Testis (tissue), 2 donors: ENCODE measurements at regions not wholly inside any gene's neighbourhood (a gene's known extent, or its start where the extent isn't known, plus 50 kb on each side); places are given as distances from the start of the nearest gene placed in this dataset.
A peak's percentile ranks its signal among the peaks of the same experiment; 100 is the strongest.

Source experiments
- DNase-seq: peaks from one replicate; pipeline ENCODE4 v3.0.0-alpha.2; 2019
- H3K27ac ChIP-seq, 2 donors: fragments of 200-600 bp; sonication (generic); one replicate each; pipeline ENCODE4 v1.5.1; 2019
- H3K27me3 ChIP-seq: fragments of 200-600 bp; sonication (generic); one replicate; pipeline ENCODE4 v1.5.1; 2019
- H3K36me3 ChIP-seq: fragments of 200-600 bp; sonication (generic); one replicate; pipeline ENCODE4 v1.5.1; 2017; ENCODE audit warnings: low read depth; ENCODE audit errors: missing control alignments
- H3K4me1 ChIP-seq: fragments of 200-600 bp; sonication (generic); one replicate; pipeline ENCODE4 v1.5.1; 2019
- H3K4me3 ChIP-seq, 2 donors: fragments of 200-600 bp; sonication (generic); one replicate each; pipeline ENCODE4 v1.5.1; 2017 to 2019
- H3K9me3 ChIP-seq: fragments of 200-600 bp; sonication (generic); one replicate; pipeline ENCODE4 v1.5.1; 2017
- POLR2A ChIP-seq: fragments of 450-650 bp; IDR thresholded peaks from one replicate; pipeline ENCODE4 v1.6.1; 2017; ENCODE audit warnings: antibody characterized with exemption, mild to moderate bottlenecking, moderate library complexity
- WGBS, 2 donors: methylation state at CpG; one replicate each; pipeline ENCODE4 v1.1.5; 2018; 5-methylcytosine and 5-hydroxymethylcytosine counted together
- intact Hi-C: fragments of 100-400 bp; cut with DNase I; formaldehyde crosslinking; loops from one replicate; pipeline ENCODE4 v1.15.1; 2023; ENCODE audit warnings: low total_unique reads
- TF ChIP-seq, protein P1 (sequence below), 3 experiments: fragments of 450-650 bp in 2 of 3; fragments of 200-600 bp in 1 of 3; sonication (generic) in 1 of 3; IDR thresholded peaks; one replicate each; pipeline ENCODE4 v1.5.1; 2016 to 2019; ENCODE audit warnings: antibody characterized with exemption in 3 of 3, mild to moderate bottlenecking in 2 of 3, moderate library complexity in 1 of 3

DNA sequence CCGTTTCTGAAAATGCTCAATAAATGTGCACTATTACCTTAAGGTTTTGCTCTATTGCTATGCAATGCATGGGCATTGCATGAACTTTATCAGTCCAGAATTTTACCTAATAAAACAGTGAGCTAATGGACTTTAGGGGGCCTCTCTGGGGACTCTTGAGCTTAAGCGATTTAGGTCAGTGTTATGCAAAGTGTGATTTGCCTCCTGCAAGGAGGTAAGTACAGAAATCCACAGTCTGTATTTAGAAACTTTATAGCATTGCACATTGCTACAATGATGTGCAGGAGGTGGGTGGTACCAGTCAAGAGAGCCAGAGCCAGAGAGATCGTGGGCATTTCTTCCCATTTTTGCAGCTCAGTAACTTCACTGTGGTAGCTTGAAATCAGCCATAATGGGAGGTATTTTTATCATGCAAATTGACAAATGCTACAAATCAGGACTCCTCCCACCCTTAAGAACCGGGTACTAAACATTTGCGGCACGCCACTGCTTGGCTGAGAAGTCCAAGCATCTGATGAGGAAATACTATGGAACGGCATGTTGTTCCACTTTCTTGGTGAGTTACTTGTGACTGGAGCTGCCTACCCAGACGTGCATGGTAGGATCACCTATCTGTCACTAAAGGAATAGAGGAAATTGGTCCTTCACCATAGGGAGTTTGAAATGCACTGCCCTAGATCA is 174.6 kb upstream of the PGRMC2 start:
- no peak for TF ChIP-seq POLR2A
- TF ChIP-seq, protein P1, sequence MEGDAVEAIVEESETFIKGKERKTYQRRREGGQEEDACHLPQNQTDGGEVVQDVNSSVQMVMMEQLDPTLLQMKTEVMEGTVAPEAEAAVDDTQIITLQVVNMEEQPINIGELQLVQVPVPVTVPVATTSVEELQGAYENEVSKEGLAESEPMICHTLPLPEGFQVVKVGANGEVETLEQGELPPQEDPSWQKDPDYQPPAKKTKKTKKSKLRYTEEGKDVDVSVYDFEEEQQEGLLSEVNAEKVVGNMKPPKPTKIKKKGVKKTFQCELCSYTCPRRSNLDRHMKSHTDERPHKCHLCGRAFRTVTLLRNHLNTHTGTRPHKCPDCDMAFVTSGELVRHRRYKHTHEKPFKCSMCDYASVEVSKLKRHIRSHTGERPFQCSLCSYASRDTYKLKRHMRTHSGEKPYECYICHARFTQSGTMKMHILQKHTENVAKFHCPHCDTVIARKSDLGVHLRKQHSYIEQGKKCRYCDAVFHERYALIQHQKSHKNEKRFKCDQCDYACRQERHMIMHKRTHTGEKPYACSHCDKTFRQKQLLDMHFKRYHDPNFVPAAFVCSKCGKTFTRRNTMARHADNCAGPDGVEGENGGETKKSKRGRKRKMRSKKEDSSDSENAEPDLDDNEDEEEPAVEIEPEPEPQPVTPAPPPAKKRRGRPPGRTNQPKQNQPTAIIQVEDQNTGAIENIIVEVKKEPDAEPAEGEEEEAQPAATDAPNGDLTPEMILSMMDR (IDR thresholded peaks at IDR 0.05), result no peak
- Histone ChIP-seq H3K9me3 (no peaks in the 10 kb centered on the region), H3K27me3 (no peaks in the 10 kb centered on the region), H3K4me1 (peaks cover 3% of the 10 kb centered on the region), H3K27ac (peak overlapping the region; percentile 51 to 55), H3K4me3 (no peak overlapping the region), H3K36me3 (no peaks in the 10 kb centered on the region)
- 70 to 77% methylated on average over 8 of the region's 8 CpGs for WGBS, 2 donors
- intact Hi-C loops, result no loop called here
- peak; percentile 31 for DNase-seq

DNA sequence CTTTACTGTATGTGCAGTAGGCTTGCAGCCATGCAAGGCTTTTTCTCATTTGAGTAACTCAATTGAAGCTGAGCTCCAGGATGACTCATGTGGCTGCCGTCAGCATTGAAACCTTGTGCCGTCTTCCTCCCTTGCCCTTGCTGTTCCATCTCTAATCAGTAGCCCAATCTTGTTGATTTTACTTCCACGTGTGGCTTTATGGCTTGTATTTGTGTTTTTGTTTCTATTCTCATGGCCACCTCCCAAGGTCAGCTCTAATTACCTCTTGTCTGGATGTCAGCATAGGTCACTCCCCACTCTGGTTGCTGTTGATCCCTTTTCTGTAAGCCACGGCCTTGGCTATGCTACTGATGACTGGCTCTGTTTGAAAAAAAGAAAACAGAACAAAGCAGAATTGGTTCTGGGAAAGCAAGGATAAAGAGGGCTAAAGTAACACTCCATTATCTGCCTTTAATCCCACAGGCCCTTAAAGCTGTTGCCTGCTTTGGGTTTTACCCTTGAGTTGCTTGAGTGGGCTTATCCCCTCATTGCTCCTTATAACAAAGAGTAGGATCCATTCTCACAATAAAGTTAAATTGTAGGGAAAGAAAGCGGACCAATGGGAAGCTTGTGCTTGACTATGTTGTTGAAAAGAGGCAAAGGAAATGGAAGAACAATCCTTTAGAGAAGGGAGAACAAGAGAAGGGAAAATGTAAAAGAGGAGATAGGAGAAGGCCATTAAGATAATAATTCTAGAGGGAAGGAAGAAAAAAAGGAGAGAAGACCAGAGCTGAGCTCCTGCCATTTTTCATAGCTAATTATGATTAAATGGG is 173.9 kb upstream of the PGRMC2 start:
- intact Hi-C loops, result no loop called here
- Histone ChIP-seq H3K4me1 (peaks cover 3% of the 10 kb centered on the region), H3K27ac (peak overlapping the region; percentile 51 to 55), H3K27me3 (no peaks in the 10 kb centered on the region), H3K4me3 (no peak overlapping the region), H3K9me3 (no peaks in the 10 kb centered on the region), H3K36me3 (no peaks in the 10 kb centered on the region)
- DNase-seq, result peak; percentile 60
- TF ChIP-seq POLR2A, result no peak
- TF ChIP-seq, protein P1 (IDR thresholded peaks at IDR 0.05), result no peak
- 37 to 45% methylated on average over 5 of the region's 5 CpGs for WGBS, 2 donors

DNA sequence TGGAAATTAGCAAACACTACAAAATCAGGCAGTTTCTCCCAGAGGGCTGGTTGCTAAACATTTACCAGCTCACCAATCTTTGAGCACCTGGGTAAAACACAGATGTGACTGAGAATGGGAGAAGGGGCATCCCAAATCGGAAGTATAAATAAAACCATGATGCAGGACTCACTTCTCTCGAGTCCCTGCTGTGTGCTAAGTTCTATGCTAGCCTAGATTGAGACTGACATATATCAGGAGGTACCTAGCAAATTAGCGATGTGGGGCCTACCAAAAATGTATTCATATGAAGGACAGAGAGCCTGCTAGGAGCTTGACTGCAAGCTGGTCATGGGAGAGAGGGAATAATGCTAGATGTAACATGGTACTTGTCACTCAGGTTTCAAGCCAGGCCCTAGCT is 171.9 kb upstream of the PGRMC2 start:
- 78 to 95% methylated on average over 3 of the region's 3 CpGs for WGBS, 2 donors
- intact Hi-C loops, result loop anchor here (10.0 kb wide), 1 partner anchor 405 kb away; no protein-coding TSS in a partner anchor
- Histone ChIP-seq H3K9me3 (no peaks in the 10 kb centered on the region), H3K27me3 (no peaks in the 10 kb centered on the region), H3K36me3 (no peaks in the 10 kb centered on the region), H3K4me1 (peaks cover 3% of the 10 kb centered on the region), H3K27ac (no peak overlapping the region), H3K4me3 (no peak overlapping the region)
- DNase-seq, result no peak
- TF ChIP-seq, protein P1 (IDR thresholded peaks at IDR 0.05), result no peak
- TF ChIP-seq POLR2A, result no peak

DNA sequence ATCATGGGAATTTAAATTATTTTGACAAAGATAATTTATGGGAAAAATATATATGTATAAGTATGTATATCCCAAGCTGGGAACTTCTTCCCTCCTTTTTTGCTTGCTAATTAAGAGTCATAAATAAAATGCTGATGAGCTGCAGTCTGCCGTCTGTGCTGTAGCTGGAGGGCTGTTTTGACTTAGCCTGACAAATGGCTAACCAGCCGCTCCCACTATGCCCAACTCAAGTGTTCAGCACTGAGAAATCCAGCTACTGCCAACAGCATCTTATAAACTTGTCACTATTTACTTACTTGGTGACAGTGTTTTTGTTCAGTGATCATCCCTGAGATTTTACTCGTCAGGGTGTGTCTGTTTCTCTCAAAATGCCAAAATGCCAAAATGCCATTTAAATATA is 171.2 kb upstream of the PGRMC2 start:
- Histone ChIP-seq H3K4me1 (peaks cover 6% of the 10 kb centered on the region), H3K9me3 (no peaks in the 10 kb centered on the region), H3K4me3 (no peak overlapping the region), H3K27ac (no peak overlapping the region), H3K36me3 (no peaks in the 10 kb centered on the region), H3K27me3 (no peaks in the 10 kb centered on the region)
- no peak for TF ChIP-seq POLR2A
- TF ChIP-seq, protein P1 (IDR thresholded peaks at IDR 0.05), result no peak
- DNase-seq, result no peak
- 97 to 98% methylated on average over 3 of the region's 3 CpGs for WGBS, 2 donors
- intact Hi-C loops, result loop anchor here (10.0 kb wide), 1 partner anchor 406 kb away; no protein-coding TSS in a partner anchor
